Esophagus squamous epithelium (tissue), 4 donors: ENCODE measurements at regions not wholly inside any gene's neighbourhood (a gene's known extent, or its start where the extent isn't known, plus 50 kb on each side); places are given as distances from the start of the nearest gene placed in this dataset.

Source experiments
- POLR2A ChIP-seq, 4 donors: fragments of 450-650 bp; IDR thresholded peaks; one replicate each; pipeline ENCODE4 v1.6.1; 2017; ENCODE audit warnings: antibody characterized with exemption in 4 of 4, mild to moderate bottlenecking in 4 of 4, moderate library complexity in 3 of 4
- TF ChIP-seq, protein P1 (sequence below), 6 experiments: fragments of 450-650 bp in 4 of 6; fragments of 200-600 bp in 2 of 6; sonication (generic) in 2 of 6; IDR thresholded peaks; one replicate each; pipeline ENCODE4 v1.5.1; 2016 to 2019; ENCODE audit warnings: antibody characterized with exemption in 6 of 6, mild to moderate bottlenecking in 4 of 6, moderate library complexity in 4 of 6

DNA sequence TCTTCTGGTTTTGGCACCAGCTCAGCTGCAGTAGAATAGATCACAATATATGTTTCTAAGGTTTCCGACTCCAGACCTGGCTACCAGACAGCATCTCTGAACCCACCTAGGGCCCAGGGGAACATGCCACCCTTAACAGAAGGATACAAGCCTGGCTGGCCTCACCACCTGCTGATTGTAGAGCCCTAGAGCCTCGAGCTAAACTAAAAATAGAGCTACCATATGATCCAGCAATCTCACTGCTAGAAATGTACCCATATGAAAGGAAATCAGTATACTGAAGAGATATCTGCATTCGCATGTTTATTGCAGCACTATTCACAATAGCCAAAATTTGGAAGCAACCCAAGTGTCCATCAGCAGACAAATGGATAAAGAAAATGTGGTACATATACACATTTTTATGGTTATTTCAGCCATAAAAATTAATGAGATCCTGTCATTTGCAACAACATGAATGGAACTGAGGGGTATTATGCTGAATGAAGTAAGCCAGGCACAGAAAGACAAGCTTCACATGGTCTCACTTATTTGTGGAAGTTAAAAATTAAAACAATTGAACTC, 242.4 kb upstream of the SLC39A10 start:
- TF ChIP-seq, protein P1, sequence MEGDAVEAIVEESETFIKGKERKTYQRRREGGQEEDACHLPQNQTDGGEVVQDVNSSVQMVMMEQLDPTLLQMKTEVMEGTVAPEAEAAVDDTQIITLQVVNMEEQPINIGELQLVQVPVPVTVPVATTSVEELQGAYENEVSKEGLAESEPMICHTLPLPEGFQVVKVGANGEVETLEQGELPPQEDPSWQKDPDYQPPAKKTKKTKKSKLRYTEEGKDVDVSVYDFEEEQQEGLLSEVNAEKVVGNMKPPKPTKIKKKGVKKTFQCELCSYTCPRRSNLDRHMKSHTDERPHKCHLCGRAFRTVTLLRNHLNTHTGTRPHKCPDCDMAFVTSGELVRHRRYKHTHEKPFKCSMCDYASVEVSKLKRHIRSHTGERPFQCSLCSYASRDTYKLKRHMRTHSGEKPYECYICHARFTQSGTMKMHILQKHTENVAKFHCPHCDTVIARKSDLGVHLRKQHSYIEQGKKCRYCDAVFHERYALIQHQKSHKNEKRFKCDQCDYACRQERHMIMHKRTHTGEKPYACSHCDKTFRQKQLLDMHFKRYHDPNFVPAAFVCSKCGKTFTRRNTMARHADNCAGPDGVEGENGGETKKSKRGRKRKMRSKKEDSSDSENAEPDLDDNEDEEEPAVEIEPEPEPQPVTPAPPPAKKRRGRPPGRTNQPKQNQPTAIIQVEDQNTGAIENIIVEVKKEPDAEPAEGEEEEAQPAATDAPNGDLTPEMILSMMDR (IDR thresholded peaks at IDR 0.05) = no peak
- TF ChIP-seq POLR2A (IDR thresholded peaks at IDR 0.05) = no peak
